HCT116 (cell line): ENCODE measurements at regions not wholly inside any gene's neighbourhood (a gene's known extent, or its start where the extent isn't known, plus 50 kb on each side); places are given as distances from the start of the nearest gene placed in this dataset.

ENCODE experiments used
- ATAC-seq: fragments of 200-7000 bp; cut with Tn5 transposase; 2 replicates; pipeline ENCODE4 v1.9.1; 2020; ENCODE audit warnings: mild to moderate bottlenecking, moderate library complexity
- BruUV-seq: library from RNA; stranded (reverse); fragments of 400-500 nt; replicated peaks from 2 replicates; lab custom pipeline; 2021; lab: Mats Ljungman, UMichigan
- CTCF ChIA-PET: fragments of 300-600 bp; sonication (Branson Sonifier 250); formaldehyde crosslinking; loops from one replicate; lab custom pipeline; 2021; ENCODE audit warnings: antibody characterized with exemption; lab: Charles Lee
- POLR2A ChIA-PET: fragments of 300-600, 350-600 bp; sonication (Branson Sonifier 250); formaldehyde crosslinking; loops from one replicate; lab custom pipeline; 2021; ENCODE audit warnings: antibody characterized with exemption; lab: Charles Lee
- RAD21 ChIA-PET, 2 experiments: fragments of 300-600 bp; sonication (Branson Sonifier 250); formaldehyde crosslinking; loops; one replicate each; lab custom pipeline; 2023; ENCODE audit warnings: low total read pairs in 2 of 2; ENCODE audit not compliant: uncharacterized antibody in 2 of 2, unreplicated experiment in 2 of 2, low non-redundant PET in 1 of 2; lab: Charles Lee
- DNase-seq: peaks from one replicate; pipeline ENCODE4 v3.0.0-alpha.2; 2010; ENCODE audit warnings: low read depth, low spot score
- H2AFZ ChIP-seq: fragments of 200-600 bp; shearing (Covaris generic), sonication (generic); 2 replicates; pipeline ENCODE4 v1.6.1; 2017; ENCODE audit warnings: low read depth, mixed run types, mixed read lengths, antibody characterized with exemption, low read length; ENCODE audit not compliant: poor library complexity, severe bottlenecking
- H3K27ac ChIP-seq: 2 replicates; pipeline ENCODE4 v1.5.1; 2012; ENCODE audit warnings: low read depth, low read length
- H3K27me3 ChIP-seq: fragments of 200-600 bp; sonication (generic); 2 replicates; pipeline ENCODE4 v1.6.1; 2016; ENCODE audit warnings: mixed run types, low read length, mixed read lengths; ENCODE audit not compliant: insufficient read depth
- H3K36me3 ChIP-seq, 2 experiments: fragments of 200-500 bp in 1 of 2; fragments of 200-600 bp in 1 of 2; sonication (Bioruptor generic) in 1 of 2; sonication (generic) in 1 of 2; 2 replicates each; pipeline versions ENCODE4 v1.5.1 to v1.6.1; 2014 to 2016; ENCODE audit warnings: low read length in 2 of 2, inconsistent platforms in 1 of 2, mixed read lengths in 1 of 2, mixed run types in 1 of 2; ENCODE audit not compliant: insufficient read depth in 2 of 2, control insufficient read depth in 1 of 2
- H3K4me1 ChIP-seq, 2 experiments: fragments of 200-600 bp in 1 of 2; sonication (generic) in 1 of 2; 2 replicates each; pipeline versions ENCODE4 v1.5.1 to v1.6.1; 2012 to 2017; ENCODE audit warnings: low read length in 2 of 2, inconsistent platforms in 1 of 2, mild to moderate bottlenecking in 1 of 2, mixed read lengths in 1 of 2, mixed run types in 1 of 2, moderate library complexity in 1 of 2; ENCODE audit not compliant: insufficient read depth in 2 of 2, control insufficient read depth in 1 of 2
- H3K4me2 ChIP-seq: fragments of 200-600 bp; sonication (generic); 2 replicates; pipeline ENCODE4 v1.6.1; 2017; ENCODE audit warnings: mixed run types, low read length, mixed read lengths
- H3K4me3 ChIP-seq, 2 experiments: fragments of 200-600 bp in 1 of 2; sonication (generic) in 1 of 2; replicated peaks in 1 of 2; 2 replicates each; pipeline ENCODE4 v1.5.1; 2011 to 2016; ENCODE audit warnings: low read length in 2 of 2, control low read depth in 1 of 2, low read depth in 1 of 2, mild to moderate bottlenecking in 1 of 2, mixed read lengths in 1 of 2, mixed run types in 1 of 2
- H3K79me2 ChIP-seq: fragments of 200-600 bp; sonication (generic); 2 replicates; pipeline ENCODE4 v1.6.1; 2017; ENCODE audit warnings: mild to moderate bottlenecking, mixed run types, low read length, moderate library complexity, mixed read lengths; ENCODE audit not compliant: insufficient read depth
- H3K9ac ChIP-seq: fragments of 200-600 bp; sonication (generic); 2 replicates; pipeline ENCODE4 v1.6.1; 2016; ENCODE audit warnings: low read length, mixed read lengths
- H3K9me2 ChIP-seq: fragments of 200-600 bp; sonication (generic), shearing (Covaris generic); 2 replicates; pipeline ENCODE4 v1.6.1; 2017; ENCODE audit warnings: mixed run types, mild to moderate bottlenecking, moderate library complexity; ENCODE audit not compliant: insufficient read depth
- H3K9me3 ChIP-seq, 2 experiments: fragments of 200-500 bp in 1 of 2; fragments of 200-600 bp in 1 of 2; sonication (Bioruptor generic) in 1 of 2; sonication (generic) in 1 of 2; 2 replicates each; pipeline ENCODE4 v1.6.1; 2014 to 2017; ENCODE audit warnings: low read length in 2 of 2, mixed read lengths in 2 of 2, inconsistent platforms in 1 of 2, low read depth in 1 of 2, mild to moderate bottlenecking in 1 of 2, mixed run types in 1 of 2, moderate library complexity in 1 of 2; ENCODE audit not compliant: control insufficient read depth in 1 of 2, insufficient read depth in 1 of 2
- H4K20me1 ChIP-seq: fragments of 200-600 bp; sonication (generic), shearing (Covaris generic); 2 replicates; pipeline ENCODE4 v1.6.1; 2017; ENCODE audit warnings: mixed run types, mild to moderate bottlenecking, moderate library complexity; ENCODE audit not compliant: insufficient read depth
- CBX3 ChIP-seq: IDR thresholded peaks from 2 replicates; pipeline ENCODE4 v1.6.1; 2012; ENCODE audit warnings: low read depth
- ELF1 ChIP-seq: IDR thresholded peaks from 2 replicates; pipeline ENCODE4 v1.6.1; 2012; ENCODE audit warnings: low read depth, borderline replicate concordance
- EZH2 ChIP-seq: fragments of 200-600 bp; sonication (generic); IDR thresholded peaks from 2 replicates; pipeline ENCODE4 v1.6.1; 2017; ENCODE audit warnings: antibody characterized with exemption, mixed run types
- EZH2phosphoT487 ChIP-seq: fragments of 200-600 bp; IDR thresholded peaks from 2 replicates; pipeline ENCODE4 v1.6.1; 2018; ENCODE audit warnings: antibody characterized with exemption, borderline replicate concordance
- JUND ChIP-seq: IDR thresholded peaks from 2 replicates; pipeline ENCODE4 v1.6.1; 2012
- POLR2A ChIP-seq: IDR thresholded peaks from 2 replicates; pipeline ENCODE4 v1.7.0; 2011; ENCODE audit warnings: borderline replicate concordance; ENCODE audit not compliant: insufficient read depth, insufficient read length; ENCODE audit errors: extremely low read depth
- POLR2AphosphoS5 ChIP-seq: IDR thresholded peaks from 2 replicates; pipeline ENCODE4 v1.6.1; 2011; ENCODE audit warnings: mild to moderate bottlenecking, low read depth, low read length, moderate library complexity
- RAD21 ChIP-seq: IDR thresholded peaks from 2 replicates; pipeline ENCODE4 v1.6.1; 2012; ENCODE audit warnings: low read depth, mild to moderate bottlenecking
- SIN3A ChIP-seq: IDR thresholded peaks from 2 replicates; pipeline ENCODE4 v1.6.1; 2012; ENCODE audit warnings: low read depth
- SP1 ChIP-seq: IDR thresholded peaks from 2 replicates; pipeline ENCODE4 v1.6.1; 2012; ENCODE audit warnings: low read depth
- SRF ChIP-seq: IDR thresholded peaks from 2 replicates; pipeline ENCODE4 v1.6.1; 2012; ENCODE audit warnings: low read depth
- TCF7L2 ChIP-seq: IDR thresholded peaks from 2 replicates; pipeline ENCODE4 v1.7.0; 2011; ENCODE audit warnings: borderline replicate concordance, inconsistent platforms; ENCODE audit not compliant: insufficient read depth, insufficient read length; ENCODE audit errors: extremely low read depth
- YY1 ChIP-seq: IDR thresholded peaks from 2 replicates; pipeline ENCODE4 v1.6.1; 2011; ENCODE audit warnings: low read length, low read depth, moderate library complexity, mild to moderate bottlenecking; ENCODE audit not compliant: insufficient replicate concordance; ENCODE audit errors: extremely low read depth
- ZFX ChIP-seq: fragments of 450-650 bp; IDR thresholded peaks from 2 replicates; pipeline ENCODE4 v1.6.1; 2017
- ZNF274 ChIP-seq: fragments of 200-500 bp; sonication (Bioruptor generic); IDR thresholded peaks from 2 replicates; pipeline ENCODE4 v1.6.1; 2014; ENCODE audit warnings: mild to moderate bottlenecking, low read depth, low read length, inconsistent platforms
- intact Hi-C: fragments of 100-400 bp; cut with micrococcal nuclease; formaldehyde crosslinking; loops from 2 replicates; pipeline ENCODE4 v1.10.0; 2022
- TF ChIP-seq, protein P1 (sequence below), 3 experiments: fragments of 200-600 bp in 1 of 3; sonication (generic) in 1 of 3; IDR thresholded peaks in 2 of 3; conservative IDR thresholded peaks in 1 of 3; 2 replicates each; pipeline ENCODE4 v1.5.1; 2012 to 2017; ENCODE audit warnings: low read depth in 2 of 3, low read length in 2 of 3, antibody characterized with exemption in 1 of 3, borderline replicate concordance in 1 of 3, control low read depth in 1 of 3, mild to moderate bottlenecking in 1 of 3, mixed read lengths in 1 of 3, mixed run types in 1 of 3, moderate library complexity in 1 of 3; ENCODE audit not compliant: insufficient read depth in 1 of 3
- TF ChIP-seq, protein P2 (sequence below): IDR thresholded peaks from 2 replicates; pipeline ENCODE4 v1.6.1; 2012; ENCODE audit warnings: low read depth
- TF ChIP-seq, protein P3 (sequence below): IDR thresholded peaks from 2 replicates; pipeline ENCODE4 v1.6.1; 2011; ENCODE audit warnings: mild to moderate bottlenecking, low read length, moderate library complexity; ENCODE audit not compliant: insufficient replicate concordance; ENCODE audit errors: extremely low read depth
- TF ChIP-seq, protein P4 (sequence below): IDR thresholded peaks from 2 replicates; pipeline ENCODE4 v1.6.1; 2012

DNA sequence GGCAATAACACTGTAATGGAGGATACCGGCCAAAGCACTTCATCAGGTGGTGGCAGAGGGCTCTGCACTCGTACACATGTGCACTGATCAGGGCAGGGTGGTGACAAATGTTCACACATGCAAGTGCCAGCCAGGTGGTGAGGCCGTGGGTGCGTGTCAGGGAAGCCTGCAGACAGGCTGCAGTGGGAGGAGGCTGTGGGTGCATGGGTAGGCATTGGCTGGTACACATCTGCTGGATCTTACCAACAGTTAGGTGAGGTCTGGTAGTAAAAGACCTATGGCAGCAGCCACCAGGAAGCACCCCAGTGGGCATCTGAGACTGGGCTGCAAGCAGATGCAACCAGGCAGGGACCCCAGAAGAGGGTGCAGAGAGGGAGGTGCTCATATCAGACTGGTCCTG, 65.3 kb downstream of the PDE6H start:
- no peaks in the 10 kb centered on the region for H3K4me1 ChIP-seq
- H3K79me2 ChIP-seq = no peaks in the 10 kb centered on the region
- no peaks in the 10 kb centered on the region; the same call in 1 of the 2 replicates for H4K20me1 ChIP-seq
- POLR2A ChIA-PET = no interaction called here
- CTCF ChIA-PET = no interaction called here
- no peak for ATAC-seq
- no peak overlapping the region for H2AFZ ChIP-seq
- no peak for TF ChIP-seq YY1
- no peak for TF ChIP-seq ELF1
- no peak for TF ChIP-seq SRF
- TF ChIP-seq ZFX = no peak
- TF ChIP-seq JUND = no peak
- TF ChIP-seq, protein P1, sequence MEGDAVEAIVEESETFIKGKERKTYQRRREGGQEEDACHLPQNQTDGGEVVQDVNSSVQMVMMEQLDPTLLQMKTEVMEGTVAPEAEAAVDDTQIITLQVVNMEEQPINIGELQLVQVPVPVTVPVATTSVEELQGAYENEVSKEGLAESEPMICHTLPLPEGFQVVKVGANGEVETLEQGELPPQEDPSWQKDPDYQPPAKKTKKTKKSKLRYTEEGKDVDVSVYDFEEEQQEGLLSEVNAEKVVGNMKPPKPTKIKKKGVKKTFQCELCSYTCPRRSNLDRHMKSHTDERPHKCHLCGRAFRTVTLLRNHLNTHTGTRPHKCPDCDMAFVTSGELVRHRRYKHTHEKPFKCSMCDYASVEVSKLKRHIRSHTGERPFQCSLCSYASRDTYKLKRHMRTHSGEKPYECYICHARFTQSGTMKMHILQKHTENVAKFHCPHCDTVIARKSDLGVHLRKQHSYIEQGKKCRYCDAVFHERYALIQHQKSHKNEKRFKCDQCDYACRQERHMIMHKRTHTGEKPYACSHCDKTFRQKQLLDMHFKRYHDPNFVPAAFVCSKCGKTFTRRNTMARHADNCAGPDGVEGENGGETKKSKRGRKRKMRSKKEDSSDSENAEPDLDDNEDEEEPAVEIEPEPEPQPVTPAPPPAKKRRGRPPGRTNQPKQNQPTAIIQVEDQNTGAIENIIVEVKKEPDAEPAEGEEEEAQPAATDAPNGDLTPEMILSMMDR (IDR thresholded peaks at IDR 0.05 in 2 of 3, conservative IDR thresholded peaks at IDR 0.05 in 1 of 3; ENCODE audit: borderline replicate concordance in 1 of 3, insufficient read depth in 1 of 3, low read depth in 2 of 3, low read length in 2 of 3) = no peak
- TF ChIP-seq EZH2phosphoT487 = no peak
- TF ChIP-seq POLR2A = no peak
- no peak for TF ChIP-seq SIN3A
- TF ChIP-seq, protein P2, sequence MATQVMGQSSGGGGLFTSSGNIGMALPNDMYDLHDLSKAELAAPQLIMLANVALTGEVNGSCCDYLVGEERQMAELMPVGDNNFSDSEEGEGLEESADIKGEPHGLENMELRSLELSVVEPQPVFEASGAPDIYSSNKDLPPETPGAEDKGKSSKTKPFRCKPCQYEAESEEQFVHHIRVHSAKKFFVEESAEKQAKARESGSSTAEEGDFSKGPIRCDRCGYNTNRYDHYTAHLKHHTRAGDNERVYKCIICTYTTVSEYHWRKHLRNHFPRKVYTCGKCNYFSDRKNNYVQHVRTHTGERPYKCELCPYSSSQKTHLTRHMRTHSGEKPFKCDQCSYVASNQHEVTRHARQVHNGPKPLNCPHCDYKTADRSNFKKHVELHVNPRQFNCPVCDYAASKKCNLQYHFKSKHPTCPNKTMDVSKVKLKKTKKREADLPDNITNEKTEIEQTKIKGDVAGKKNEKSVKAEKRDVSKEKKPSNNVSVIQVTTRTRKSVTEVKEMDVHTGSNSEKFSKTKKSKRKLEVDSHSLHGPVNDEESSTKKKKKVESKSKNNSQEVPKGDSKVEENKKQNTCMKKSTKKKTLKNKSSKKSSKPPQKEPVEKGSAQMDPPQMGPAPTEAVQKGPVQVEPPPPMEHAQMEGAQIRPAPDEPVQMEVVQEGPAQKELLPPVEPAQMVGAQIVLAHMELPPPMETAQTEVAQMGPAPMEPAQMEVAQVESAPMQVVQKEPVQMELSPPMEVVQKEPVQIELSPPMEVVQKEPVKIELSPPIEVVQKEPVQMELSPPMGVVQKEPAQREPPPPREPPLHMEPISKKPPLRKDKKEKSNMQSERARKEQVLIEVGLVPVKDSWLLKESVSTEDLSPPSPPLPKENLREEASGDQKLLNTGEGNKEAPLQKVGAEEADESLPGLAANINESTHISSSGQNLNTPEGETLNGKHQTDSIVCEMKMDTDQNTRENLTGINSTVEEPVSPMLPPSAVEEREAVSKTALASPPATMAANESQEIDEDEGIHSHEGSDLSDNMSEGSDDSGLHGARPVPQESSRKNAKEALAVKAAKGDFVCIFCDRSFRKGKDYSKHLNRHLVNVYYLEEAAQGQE = no peak
- TF ChIP-seq, protein P3, sequence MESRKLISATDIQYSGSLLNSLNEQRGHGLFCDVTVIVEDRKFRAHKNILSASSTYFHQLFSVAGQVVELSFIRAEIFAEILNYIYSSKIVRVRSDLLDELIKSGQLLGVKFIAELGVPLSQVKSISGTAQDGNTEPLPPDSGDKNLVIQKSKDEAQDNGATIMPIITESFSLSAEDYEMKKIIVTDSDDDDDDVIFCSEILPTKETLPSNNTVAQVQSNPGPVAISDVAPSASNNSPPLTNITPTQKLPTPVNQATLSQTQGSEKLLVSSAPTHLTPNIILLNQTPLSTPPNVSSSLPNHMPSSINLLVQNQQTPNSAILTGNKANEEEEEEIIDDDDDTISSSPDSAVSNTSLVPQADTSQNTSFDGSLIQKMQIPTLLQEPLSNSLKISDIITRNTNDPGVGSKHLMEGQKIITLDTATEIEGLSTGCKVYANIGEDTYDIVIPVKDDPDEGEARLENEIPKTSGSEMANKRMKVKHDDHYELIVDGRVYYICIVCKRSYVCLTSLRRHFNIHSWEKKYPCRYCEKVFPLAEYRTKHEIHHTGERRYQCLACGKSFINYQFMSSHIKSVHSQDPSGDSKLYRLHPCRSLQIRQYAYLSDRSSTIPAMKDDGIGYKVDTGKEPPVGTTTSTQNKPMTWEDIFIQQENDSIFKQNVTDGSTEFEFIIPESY = no peak
- TF ChIP-seq EZH2 = no peak
- TF ChIP-seq RAD21 = no peak
- TF ChIP-seq CBX3 = no peak
- TF ChIP-seq TCF7L2 = no peak
- TF ChIP-seq, protein P4, sequence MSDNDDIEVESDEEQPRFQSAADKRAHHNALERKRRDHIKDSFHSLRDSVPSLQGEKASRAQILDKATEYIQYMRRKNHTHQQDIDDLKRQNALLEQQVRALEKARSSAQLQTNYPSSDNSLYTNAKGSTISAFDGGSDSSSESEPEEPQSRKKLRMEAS = no peak
- TF ChIP-seq ZNF274 = no peak
- no peak for TF ChIP-seq POLR2AphosphoS5
- no peak for TF ChIP-seq SP1
- TF ChIP-seq, all 23 proteins: peak for 0
- H3K9ac ChIP-seq = no peak overlapping the region
- no TSS peak for BruUV-seq
- H3K4me2 ChIP-seq = no peak overlapping the region
- H3K36me3 ChIP-seq = no peaks in the 10 kb centered on the region
- RAD21 ChIA-PET = no interaction called here
- no peaks in the 10 kb centered on the region for H3K9me3 ChIP-seq
- no peaks in the 10 kb centered on the region for H3K9me2 ChIP-seq
- H3K27me3 ChIP-seq = peaks cover 63% of the 10 kb centered on the region
- intact Hi-C loops = no loop called here
- no peak overlapping the region for H3K4me3 ChIP-seq
- no peak overlapping the region for H3K27ac ChIP-seq
- no peak for DNase-seq
